ENCODE measurements at regions not wholly inside any gene's neighbourhood (a gene's known extent, or its start where the extent isn't known, plus 50 kb on each side); places are given as distances from the start of the nearest gene placed in this dataset.
A peak's percentile ranks its signal among the peaks of the same experiment; 100 is the strongest.

GRCh38 chr11:128161436-128161835, 425.9 kb downstream of the ETS1 start:
- Mint-ChIP-seq H3K9me3 (ENCODE audit: unreplicated experiment) (no peaks in the 10 kb centered on the region), H3K4me1 (ENCODE audit: unreplicated experiment) (peaks cover 7% of the 10 kb centered on the region), H3K27ac (ENCODE audit: unreplicated experiment) (no peak overlapping the region), H3K4me3 (ENCODE audit: unreplicated experiment) (no peak overlapping the region), H3K36me3 (ENCODE audit: unreplicated experiment) (no peaks in the 10 kb centered on the region), H3K27me3 (ENCODE audit: unreplicated experiment) (peaks cover 4% of the 10 kb centered on the region)
- DNase-seq (ENCODE audit: extremely low spot score, unreplicated experiment): no peak
- no peak for TF ChIP-seq CTCF (IDR thresholded peaks at IDR 0.05)

GRCh38 chr11:128158860-128159259, 428.5 kb downstream of the ETS1 start:
- Mint-ChIP-seq H3K27ac (ENCODE audit: unreplicated experiment) (no peak overlapping the region), H3K36me3 (ENCODE audit: unreplicated experiment) (no peaks in the 10 kb centered on the region), H3K4me1 (ENCODE audit: unreplicated experiment) (peaks cover 1% of the 10 kb centered on the region), H3K27me3 (ENCODE audit: unreplicated experiment) (peaks cover 4% of the 10 kb centered on the region), H3K9me3 (ENCODE audit: unreplicated experiment) (no peaks in the 10 kb centered on the region), H3K4me3 (ENCODE audit: unreplicated experiment) (no peak overlapping the region)
- TF ChIP-seq CTCF (IDR thresholded peaks at IDR 0.05): no peak
- DNase-seq (ENCODE audit: extremely low spot score, unreplicated experiment): no peak

- H3K4me1 Mint-ChIP-seq (ENCODE audit: unreplicated experiment): peaks cover 1% of the 10 kb centered on the region
- peak overlapping the region; percentile 56 for H3K4me3 Mint-ChIP-seq (ENCODE audit: unreplicated experiment)
- TF ChIP-seq CTCF (IDR thresholded peaks at IDR 0.05): peak; percentile 95
- H3K36me3 Mint-ChIP-seq (ENCODE audit: unreplicated experiment): no peaks in the 10 kb centered on the region
- H3K9me3 Mint-ChIP-seq (ENCODE audit: unreplicated experiment): no peaks in the 10 kb centered on the region
- no peak for DNase-seq (ENCODE audit: extremely low spot score, unreplicated experiment)
- peaks cover 4% of the 10 kb centered on the region for H3K27me3 Mint-ChIP-seq (ENCODE audit: unreplicated experiment)
- H3K27ac Mint-ChIP-seq (ENCODE audit: unreplicated experiment): peak overlapping the region; percentile 82
Observed at GRCh38 chr11:128157423-128158298, 429.7 kb downstream of the ETS1 start.

- Mint-ChIP-seq H3K4me1 (ENCODE audit: unreplicated experiment) (peaks cover 1% of the 10 kb centered on the region), H3K27me3 (ENCODE audit: unreplicated experiment) (peaks cover 4% of the 10 kb centered on the region)
- DNase-seq (ENCODE audit: extremely low spot score, unreplicated experiment): no peak
Observed at GRCh38 chr11:128156486-128156885, 430.9 kb downstream of the ETS1 start.

More at GRCh38 chr11:128156486-128156885, 430.9 kb downstream of the ETS1 start:
- Mint-ChIP-seq H3K27ac (ENCODE audit: unreplicated experiment) (no peak overlapping the region), H3K36me3 (ENCODE audit: unreplicated experiment) (no peaks in the 10 kb centered on the region), H3K9me3 (ENCODE audit: unreplicated experiment) (no peaks in the 10 kb centered on the region), H3K4me3 (ENCODE audit: unreplicated experiment) (no peak overlapping the region)
- no peak for TF ChIP-seq CTCF (IDR thresholded peaks at IDR 0.05)

Data from osteocyte (in vitro differentiated cells).